A673 (cell line): ENCODE measurements at regions not wholly inside any gene's neighbourhood (a gene's known extent, or its start where the extent isn't known, plus 50 kb on each side); places are given as distances from the start of the nearest gene placed in this dataset.

Experiments
- BruUV-seq: library from RNA; stranded (reverse); fragments of 400-500 nt; replicated peaks from 2 replicates; lab custom pipeline; 2021; lab: Mats Ljungman, UMichigan
- CTCF ChIA-PET: fragments of 300-600 bp; sonication (Branson Sonifier 250); formaldehyde crosslinking; loops from one replicate; lab custom pipeline; 2022; ENCODE audit warnings: antibody characterized with exemption; lab: Charles Lee
- POLR2A ChIA-PET: fragments of 300-600 bp; sonication (Branson Sonifier 250); formaldehyde crosslinking; loops from one replicate; lab custom pipeline; 2022; ENCODE audit warnings: antibody characterized with exemption; ENCODE audit not compliant: low non-redundant PET; lab: Charles Lee
- DNase-seq: peaks from one replicate; pipeline ENCODE4 v3.0.0-alpha.2; 2015; ENCODE audit warnings: low spot score
- H3K27ac ChIP-seq: fragments of 200-600 bp; sonication (generic); 2 replicates; pipeline ENCODE4 v1.5.1; 2016; ENCODE audit warnings: mixed run types, low read depth, mild to moderate bottlenecking, mixed read lengths, antibody characterized with exemption, low read length; ENCODE audit not compliant: poor library complexity, severe bottlenecking
- H3K27me3 ChIP-seq: fragments of 200-600 bp; sonication (generic); replicated peaks from 2 replicates; pipeline ENCODE4 v1.6.1; 2017; ENCODE audit warnings: mixed run types, low read depth, mild to moderate bottlenecking, mixed read lengths, antibody characterized with exemption, low read length; ENCODE audit not compliant: insufficient read depth, poor library complexity
- H3K36me3 ChIP-seq: fragments of 200-600 bp; sonication (generic); 2 replicates; pipeline ENCODE4 v1.6.1; 2016; ENCODE audit warnings: mixed run types, mild to moderate bottlenecking, mixed read lengths, antibody characterized with exemption, low read length; ENCODE audit not compliant: insufficient read depth, poor library complexity, severe bottlenecking
- H3K4me1 ChIP-seq: fragments of 200-600 bp; sonication (generic); 2 replicates; pipeline ENCODE4 v1.6.1; 2017; ENCODE audit warnings: mixed run types, mild to moderate bottlenecking, mixed read lengths, antibody characterized with exemption, low read length; ENCODE audit not compliant: insufficient read depth, poor library complexity, severe bottlenecking
- H3K4me3 ChIP-seq: fragments of 200-600 bp; sonication (generic); 2 replicates; pipeline ENCODE4 v1.5.1; 2016; ENCODE audit warnings: low read depth, mixed run types, mild to moderate bottlenecking, mixed read lengths, low read length; ENCODE audit not compliant: poor library complexity, severe bottlenecking
- H3K9me3 ChIP-seq: fragments of 200-600 bp; sonication (generic); 2 replicates; pipeline ENCODE4 v1.6.1; 2016; ENCODE audit warnings: mixed run types, low read depth, mild to moderate bottlenecking, mixed read lengths, antibody characterized with exemption, low read length; ENCODE audit not compliant: poor library complexity, severe bottlenecking
- CTCF ChIP-seq: fragments of 300-800, 200-600 bp; sonication (generic); conservative IDR thresholded peaks from 2 replicates; pipeline ENCODE4 v1.5.1; 2017; ENCODE audit warnings: low read depth, mild to moderate bottlenecking, antibody characterized with exemption, low read length, moderate library complexity, mixed read lengths
- EZH2 ChIP-seq: fragments of 200-600 bp; sonication (generic); IDR thresholded peaks from 2 replicates; pipeline ENCODE4 v1.6.1; 2017; ENCODE audit warnings: borderline replicate concordance, low read depth, mild to moderate bottlenecking, mixed read lengths, antibody characterized with exemption, low read length; ENCODE audit not compliant: poor library complexity, severe bottlenecking
- intact Hi-C: fragments of 100-400 bp; cut with micrococcal nuclease; formaldehyde crosslinking; loops from one replicate; pipeline ENCODE4 v1.10.0; 2022; ENCODE audit not compliant: unreplicated experiment

GRCh38 chrX:39414290-39414854, 613.1 kb downstream of the MID1IP1 start:
- POLR2A ChIA-PET, result no interaction called here
- H3K4me1 ChIP-seq, result peaks cover 3% of the 10 kb centered on the region

GRCh38 chrX:39416547-39417260, 615.4 kb downstream of the MID1IP1 start:
- ChIA-PET POLR2A (no interaction called here), CTCF (no interaction called here)
- H3K4me1 ChIP-seq, result peaks cover 4% of the 10 kb centered on the region

More at GRCh38 chrX:39414290-39414854, 613.1 kb downstream of the MID1IP1 start:
- no peak overlapping the region for H3K4me3 ChIP-seq
- TF ChIP-seq EZH2 (no peak), CTCF (no peak)
- intact Hi-C loops, result no loop called here
- no peak overlapping the region for H3K27ac ChIP-seq
- CTCF ChIA-PET, result no interaction called here
- DNase-seq, result no peak
- no peaks in the 10 kb centered on the region for H3K9me3 ChIP-seq
- H3K36me3 ChIP-seq, result no peaks in the 10 kb centered on the region
- no peaks in the 10 kb centered on the region for H3K27me3 ChIP-seq
- no TSS peak for BruUV-seq

GRCh38 chrX:39418254-39418704, 617.0 kb downstream of the MID1IP1 start:
- H3K9me3 ChIP-seq, result no peaks in the 10 kb centered on the region
- peaks cover 4% of the 10 kb centered on the region for H3K4me1 ChIP-seq
- ChIA-PET CTCF (no interaction called here), POLR2A (no interaction called here)
- H3K27ac ChIP-seq, result no peak overlapping the region
- BruUV-seq, result no TSS peak
- no peak for TF ChIP-seq CTCF
- intact Hi-C loops, result no loop called here
- H3K36me3 ChIP-seq, result no peaks in the 10 kb centered on the region
- DNase-seq, result peak; percentile 44
- H3K4me3 ChIP-seq, result no peak overlapping the region
- no peaks in the 10 kb centered on the region for H3K27me3 ChIP-seq

More at GRCh38 chrX:39416547-39417260, 615.4 kb downstream of the MID1IP1 start:
- Histone ChIP-seq H3K27ac (no peak overlapping the region), H3K4me3 (no peak overlapping the region), H3K9me3 (no peaks in the 10 kb centered on the region), H3K27me3 (no peaks in the 10 kb centered on the region), H3K36me3 (no peaks in the 10 kb centered on the region)
- TF ChIP-seq CTCF, result no peak
- TF ChIP-seq EZH2, result no peak
- intact Hi-C loops, result no loop called here
- BruUV-seq, result no TSS peak
- DNase-seq, result no peak
